ENCODE measurements at regions not wholly inside any gene's neighbourhood (a gene's known extent, or its start where the extent isn't known, plus 50 kb on each side); places are given as distances from the start of the nearest gene placed in this dataset.

DNA sequence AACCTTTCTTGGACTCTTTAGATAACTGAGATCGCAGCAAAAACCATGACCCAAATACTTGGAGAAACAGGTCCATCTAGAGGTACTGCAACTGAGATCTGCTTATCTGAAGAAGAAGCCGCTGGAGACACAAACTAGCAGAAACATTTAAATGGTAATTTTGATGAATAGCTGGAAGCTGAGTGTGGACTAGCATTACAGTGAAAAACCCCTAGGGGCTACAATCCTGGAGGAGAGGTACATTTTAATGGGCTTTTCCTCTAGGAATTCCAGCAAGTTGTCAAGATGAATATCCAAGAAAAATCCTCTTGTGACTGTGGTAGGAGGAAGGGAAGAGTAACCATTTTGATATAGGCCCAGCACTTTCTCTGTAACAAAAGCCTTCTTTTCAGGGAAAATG is 592.5 kb upstream of the GRIA3 start:
- Histone ChIP-seq H3K27ac (ENCODE audit: extremely low read depth, low read depth, low read length) (no peak overlapping the region), H3K36me3 (ENCODE audit: control insufficient read depth, insufficient read depth, low read length) (no peaks in the 10 kb centered on the region), H4K20me1 (replicated peaks; ENCODE audit: control insufficient read depth, insufficient read depth, low read length) (no peaks in the 10 kb centered on the region), H3K9ac (ENCODE audit: insufficient read depth in 1 of 2, low read depth in 2 of 2, low read length in 2 of 2) (no peak overlapping the region), H3K9me3 (replicated peaks; ENCODE audit: control insufficient read depth, insufficient read depth, low read depth, low read length) (no peaks in the 10 kb centered on the region), H2AFZ (ENCODE audit: low read depth, low read length) (no peak overlapping the region), H3K4me1 (replicated peaks in 1 of 2; ENCODE audit: control insufficient read depth in 2 of 2, insufficient read depth in 2 of 2, low read length in 2 of 2) (no peaks in the 10 kb centered on the region), H3K27me3 (ENCODE audit: control insufficient read depth in 2 of 2, insufficient read depth in 2 of 2, low read length in 2 of 2) (no peaks in the 10 kb centered on the region), H3K79me2 (ENCODE audit: control insufficient read depth, insufficient read depth, low read length) (no peaks in the 10 kb centered on the region), H3K4me3 (no peak overlapping the region), H3K4me2 (ENCODE audit: insufficient read depth, low read length) (no peak overlapping the region), H3K9me1 (ENCODE audit: control insufficient read depth, insufficient read depth, low read length) (no peaks in the 10 kb centered on the region)
- CTCF ChIA-PET (ENCODE audit: low intra/inter-chr PET ratio), result no interaction called here
- POLR2A ChIA-PET, result no interaction called here
- intact Hi-C loops (cut with micrococcal nuclease), result no loop called here
- 0% methylated on average over 2 of the region's 2 CpGs for WGBS (ENCODE audit: insufficient coverage, low coverage, missing lambda C conversion rate)
- in situ Hi-C loops (cut with MboI), result no loop called here
- no TSS peak for BruUV-seq (replicated peaks)
- DNase-seq (ENCODE audit: extremely low read depth in 1 of 4, low spot score in 3 of 4) (no peak), FAIRE-seq (no peak), ATAC-seq (no peak)
- TF ChIP-seq GTF2E2 (tag; IDR thresholded peaks at IDR 0.05) (no peak), TFAM (CRISPR knock-in tag; conservative IDR thresholded peaks at IDR 0.05) (no peak)
- TF ChIP-seq, protein P1, sequence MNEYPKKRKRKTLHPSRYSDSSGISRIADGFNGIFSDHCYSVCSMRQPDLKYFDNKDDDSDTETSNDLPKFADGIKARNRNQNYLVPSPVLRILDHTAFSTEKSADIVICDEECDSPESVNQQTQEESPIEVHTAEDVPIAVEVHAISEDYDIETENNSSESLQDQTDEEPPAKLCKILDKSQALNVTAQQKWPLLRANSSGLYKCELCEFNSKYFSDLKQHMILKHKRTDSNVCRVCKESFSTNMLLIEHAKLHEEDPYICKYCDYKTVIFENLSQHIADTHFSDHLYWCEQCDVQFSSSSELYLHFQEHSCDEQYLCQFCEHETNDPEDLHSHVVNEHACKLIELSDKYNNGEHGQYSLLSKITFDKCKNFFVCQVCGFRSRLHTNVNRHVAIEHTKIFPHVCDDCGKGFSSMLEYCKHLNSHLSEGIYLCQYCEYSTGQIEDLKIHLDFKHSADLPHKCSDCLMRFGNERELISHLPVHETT (CRISPR knock-in tag; conservative IDR thresholded peaks at IDR 0.05 in 1 of 2, IDR thresholded peaks at IDR 0.05 in 1 of 2), result no peak
- TF ChIP-seq, protein P2, sequence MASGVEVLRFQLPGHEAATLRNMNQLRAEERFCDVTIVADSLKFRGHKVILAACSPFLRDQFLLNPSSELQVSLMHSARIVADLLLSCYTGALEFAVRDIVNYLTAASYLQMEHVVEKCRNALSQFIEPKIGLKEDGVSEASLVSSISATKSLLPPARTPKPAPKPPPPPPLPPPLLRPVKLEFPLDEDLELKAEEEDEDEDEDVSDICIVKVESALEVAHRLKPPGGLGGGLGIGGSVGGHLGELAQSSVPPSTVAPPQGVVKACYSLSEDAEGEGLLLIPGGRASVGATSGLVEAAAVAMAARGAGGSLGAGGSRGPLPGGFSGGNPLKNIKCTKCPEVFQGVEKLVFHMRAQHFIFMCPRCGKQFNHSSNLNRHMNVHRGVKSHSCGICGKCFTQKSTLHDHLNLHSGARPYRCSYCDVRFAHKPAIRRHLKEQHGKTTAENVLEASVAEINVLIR (CRISPR knock-in tag; IDR thresholded peaks at IDR 0.05), result no peak
- TF ChIP-seq, protein P3, sequence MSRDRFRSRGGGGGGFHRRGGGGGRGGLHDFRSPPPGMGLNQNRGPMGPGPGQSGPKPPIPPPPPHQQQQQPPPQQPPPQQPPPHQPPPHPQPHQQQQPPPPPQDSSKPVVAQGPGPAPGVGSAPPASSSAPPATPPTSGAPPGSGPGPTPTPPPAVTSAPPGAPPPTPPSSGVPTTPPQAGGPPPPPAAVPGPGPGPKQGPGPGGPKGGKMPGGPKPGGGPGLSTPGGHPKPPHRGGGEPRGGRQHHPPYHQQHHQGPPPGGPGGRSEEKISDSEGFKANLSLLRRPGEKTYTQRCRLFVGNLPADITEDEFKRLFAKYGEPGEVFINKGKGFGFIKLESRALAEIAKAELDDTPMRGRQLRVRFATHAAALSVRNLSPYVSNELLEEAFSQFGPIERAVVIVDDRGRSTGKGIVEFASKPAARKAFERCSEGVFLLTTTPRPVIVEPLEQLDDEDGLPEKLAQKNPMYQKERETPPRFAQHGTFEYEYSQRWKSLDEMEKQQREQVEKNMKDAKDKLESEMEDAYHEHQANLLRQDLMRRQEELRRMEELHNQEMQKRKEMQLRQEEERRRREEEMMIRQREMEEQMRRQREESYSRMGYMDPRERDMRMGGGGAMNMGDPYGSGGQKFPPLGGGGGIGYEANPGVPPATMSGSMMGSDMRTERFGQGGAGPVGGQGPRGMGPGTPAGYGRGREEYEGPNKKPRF (IDR thresholded peaks at IDR 0.05; ENCODE audit: low read depth, low read length), result no peak
- TF ChIP-seq, protein P4, sequence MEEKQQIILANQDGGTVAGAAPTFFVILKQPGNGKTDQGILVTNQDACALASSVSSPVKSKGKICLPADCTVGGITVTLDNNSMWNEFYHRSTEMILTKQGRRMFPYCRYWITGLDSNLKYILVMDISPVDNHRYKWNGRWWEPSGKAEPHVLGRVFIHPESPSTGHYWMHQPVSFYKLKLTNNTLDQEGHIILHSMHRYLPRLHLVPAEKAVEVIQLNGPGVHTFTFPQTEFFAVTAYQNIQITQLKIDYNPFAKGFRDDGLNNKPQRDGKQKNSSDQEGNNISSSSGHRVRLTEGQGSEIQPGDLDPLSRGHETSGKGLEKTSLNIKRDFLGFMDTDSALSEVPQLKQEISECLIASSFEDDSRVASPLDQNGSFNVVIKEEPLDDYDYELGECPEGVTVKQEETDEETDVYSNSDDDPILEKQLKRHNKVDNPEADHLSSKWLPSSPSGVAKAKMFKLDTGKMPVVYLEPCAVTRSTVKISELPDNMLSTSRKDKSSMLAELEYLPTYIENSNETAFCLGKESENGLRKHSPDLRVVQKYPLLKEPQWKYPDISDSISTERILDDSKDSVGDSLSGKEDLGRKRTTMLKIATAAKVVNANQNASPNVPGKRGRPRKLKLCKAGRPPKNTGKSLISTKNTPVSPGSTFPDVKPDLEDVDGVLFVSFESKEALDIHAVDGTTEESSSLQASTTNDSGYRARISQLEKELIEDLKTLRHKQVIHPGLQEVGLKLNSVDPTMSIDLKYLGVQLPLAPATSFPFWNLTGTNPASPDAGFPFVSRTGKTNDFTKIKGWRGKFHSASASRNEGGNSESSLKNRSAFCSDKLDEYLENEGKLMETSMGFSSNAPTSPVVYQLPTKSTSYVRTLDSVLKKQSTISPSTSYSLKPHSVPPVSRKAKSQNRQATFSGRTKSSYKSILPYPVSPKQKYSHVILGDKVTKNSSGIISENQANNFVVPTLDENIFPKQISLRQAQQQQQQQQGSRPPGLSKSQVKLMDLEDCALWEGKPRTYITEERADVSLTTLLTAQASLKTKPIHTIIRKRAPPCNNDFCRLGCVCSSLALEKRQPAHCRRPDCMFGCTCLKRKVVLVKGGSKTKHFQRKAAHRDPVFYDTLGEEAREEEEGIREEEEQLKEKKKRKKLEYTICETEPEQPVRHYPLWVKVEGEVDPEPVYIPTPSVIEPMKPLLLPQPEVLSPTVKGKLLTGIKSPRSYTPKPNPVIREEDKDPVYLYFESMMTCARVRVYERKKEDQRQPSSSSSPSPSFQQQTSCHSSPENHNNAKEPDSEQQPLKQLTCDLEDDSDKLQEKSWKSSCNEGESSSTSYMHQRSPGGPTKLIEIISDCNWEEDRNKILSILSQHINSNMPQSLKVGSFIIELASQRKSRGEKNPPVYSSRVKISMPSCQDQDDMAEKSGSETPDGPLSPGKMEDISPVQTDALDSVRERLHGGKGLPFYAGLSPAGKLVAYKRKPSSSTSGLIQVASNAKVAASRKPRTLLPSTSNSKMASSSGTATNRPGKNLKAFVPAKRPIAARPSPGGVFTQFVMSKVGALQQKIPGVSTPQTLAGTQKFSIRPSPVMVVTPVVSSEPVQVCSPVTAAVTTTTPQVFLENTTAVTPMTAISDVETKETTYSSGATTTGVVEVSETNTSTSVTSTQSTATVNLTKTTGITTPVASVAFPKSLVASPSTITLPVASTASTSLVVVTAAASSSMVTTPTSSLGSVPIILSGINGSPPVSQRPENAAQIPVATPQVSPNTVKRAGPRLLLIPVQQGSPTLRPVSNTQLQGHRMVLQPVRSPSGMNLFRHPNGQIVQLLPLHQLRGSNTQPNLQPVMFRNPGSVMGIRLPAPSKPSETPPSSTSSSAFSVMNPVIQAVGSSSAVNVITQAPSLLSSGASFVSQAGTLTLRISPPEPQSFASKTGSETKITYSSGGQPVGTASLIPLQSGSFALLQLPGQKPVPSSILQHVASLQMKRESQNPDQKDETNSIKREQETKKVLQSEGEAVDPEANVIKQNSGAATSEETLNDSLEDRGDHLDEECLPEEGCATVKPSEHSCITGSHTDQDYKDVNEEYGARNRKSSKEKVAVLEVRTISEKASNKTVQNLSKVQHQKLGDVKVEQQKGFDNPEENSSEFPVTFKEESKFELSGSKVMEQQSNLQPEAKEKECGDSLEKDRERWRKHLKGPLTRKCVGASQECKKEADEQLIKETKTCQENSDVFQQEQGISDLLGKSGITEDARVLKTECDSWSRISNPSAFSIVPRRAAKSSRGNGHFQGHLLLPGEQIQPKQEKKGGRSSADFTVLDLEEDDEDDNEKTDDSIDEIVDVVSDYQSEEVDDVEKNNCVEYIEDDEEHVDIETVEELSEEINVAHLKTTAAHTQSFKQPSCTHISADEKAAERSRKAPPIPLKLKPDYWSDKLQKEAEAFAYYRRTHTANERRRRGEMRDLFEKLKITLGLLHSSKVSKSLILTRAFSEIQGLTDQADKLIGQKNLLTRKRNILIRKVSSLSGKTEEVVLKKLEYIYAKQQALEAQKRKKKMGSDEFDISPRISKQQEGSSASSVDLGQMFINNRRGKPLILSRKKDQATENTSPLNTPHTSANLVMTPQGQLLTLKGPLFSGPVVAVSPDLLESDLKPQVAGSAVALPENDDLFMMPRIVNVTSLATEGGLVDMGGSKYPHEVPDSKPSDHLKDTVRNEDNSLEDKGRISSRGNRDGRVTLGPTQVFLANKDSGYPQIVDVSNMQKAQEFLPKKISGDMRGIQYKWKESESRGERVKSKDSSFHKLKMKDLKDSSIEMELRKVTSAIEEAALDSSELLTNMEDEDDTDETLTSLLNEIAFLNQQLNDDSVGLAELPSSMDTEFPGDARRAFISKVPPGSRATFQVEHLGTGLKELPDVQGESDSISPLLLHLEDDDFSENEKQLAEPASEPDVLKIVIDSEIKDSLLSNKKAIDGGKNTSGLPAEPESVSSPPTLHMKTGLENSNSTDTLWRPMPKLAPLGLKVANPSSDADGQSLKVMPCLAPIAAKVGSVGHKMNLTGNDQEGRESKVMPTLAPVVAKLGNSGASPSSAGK (IDR thresholded peaks at IDR 0.05), result no peak

Measured in K562 (cell line).